IPS-20b (cell line): ENCODE measurements at regions not wholly inside any gene's neighbourhood (a gene's known extent, or its start where the extent isn't known, plus 50 kb on each side); places are given as distances from the start of the nearest gene placed in this dataset.

Experiments used
- H3K27ac ChIP-seq: one replicate; pipeline ENCODE4 v1.5.1; 2013; ENCODE audit warnings: low read length
- H3K27me3 ChIP-seq: 2 replicates; pipeline ENCODE4 v1.6.1; 2013; ENCODE audit warnings: mild to moderate bottlenecking, low read length, inconsistent platforms; ENCODE audit not compliant: insufficient read depth
- H3K36me3 ChIP-seq: 2 replicates; pipeline ENCODE4 v1.6.1; 2013; ENCODE audit warnings: low read depth, mild to moderate bottlenecking, inconsistent platforms, low read length, moderate library complexity; ENCODE audit not compliant: insufficient read depth
- H3K4me1 ChIP-seq: 2 replicates; pipeline ENCODE4 v1.6.1; 2013; ENCODE audit warnings: mild to moderate bottlenecking, control low read depth, inconsistent platforms, low read length, moderate library complexity; ENCODE audit not compliant: insufficient read depth
- H3K4me3 ChIP-seq: 2 replicates; pipeline ENCODE4 v1.5.1; 2013; ENCODE audit warnings: mild to moderate bottlenecking, low read length, inconsistent platforms
- H3K9ac ChIP-seq: 2 replicates; pipeline ENCODE4 v1.6.1; 2013; ENCODE audit warnings: low read depth, mild to moderate bottlenecking, inconsistent platforms, low read length, moderate library complexity
- H3K9me3 ChIP-seq: 2 replicates; pipeline ENCODE4 v1.6.1; 2013; ENCODE audit warnings: mild to moderate bottlenecking, low read depth, low read length, inconsistent platforms; ENCODE audit not compliant: insufficient read depth

DNA sequence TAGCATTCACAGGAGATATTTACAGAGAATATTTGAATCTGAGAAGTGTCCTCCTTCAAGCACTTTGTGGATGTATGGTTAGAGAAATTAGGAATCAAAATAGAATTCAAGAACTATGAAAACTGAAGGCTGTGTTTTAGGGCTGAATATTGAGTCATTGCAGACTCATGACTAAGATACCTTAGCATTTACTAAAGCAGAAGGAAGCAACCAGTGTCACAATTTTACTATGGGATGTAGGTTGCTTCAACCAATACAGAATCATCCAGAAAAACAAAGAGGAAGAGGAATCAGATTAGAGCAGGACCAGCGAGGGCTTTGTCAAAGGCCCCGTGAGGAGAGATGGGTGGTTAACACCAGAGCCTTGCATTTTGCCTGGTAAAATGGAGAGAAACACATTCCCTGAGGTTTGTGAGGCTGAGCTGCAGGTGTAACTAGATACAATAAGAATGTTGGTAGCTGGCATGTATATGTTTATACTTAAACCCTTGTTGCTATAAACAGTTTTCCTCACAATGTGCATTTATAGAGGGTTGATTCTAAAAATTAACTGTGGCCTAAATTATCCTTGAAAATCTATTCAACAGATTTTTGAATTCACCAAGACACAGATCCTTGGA, 518.1 kb downstream of the AGTPBP1 start:
- H3K9me3 ChIP-seq = no peaks in the 10 kb centered on the region
- no peaks in the 10 kb centered on the region for H3K36me3 ChIP-seq
- H3K9ac ChIP-seq = no peak overlapping the region
- no peak overlapping the region for H3K4me3 ChIP-seq
- no peak overlapping the region for H3K27ac ChIP-seq
- H3K27me3 ChIP-seq = no peaks in the 10 kb centered on the region
- H3K4me1 ChIP-seq = no peaks in the 10 kb centered on the region

DNA sequence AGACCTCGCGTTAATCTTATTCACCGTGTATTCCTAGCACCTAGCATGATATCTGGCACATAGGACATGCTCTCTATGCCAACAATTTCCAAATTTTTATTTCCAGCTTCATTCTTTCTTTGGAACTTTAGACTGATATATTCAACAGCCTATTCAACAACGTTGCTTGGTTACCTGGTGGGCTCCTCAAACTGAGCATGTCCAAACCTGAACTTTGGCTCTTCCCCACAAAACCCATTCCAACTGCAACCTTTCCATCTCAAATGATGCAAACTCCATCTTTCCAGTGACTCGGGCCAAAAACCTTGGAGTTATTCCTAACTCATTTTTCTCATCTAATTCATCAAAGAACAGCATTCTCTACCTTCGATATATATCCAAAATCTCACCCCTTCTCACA, 525.2 kb downstream of the AGTPBP1 start:
- no peak overlapping the region for H3K9ac ChIP-seq

DNA sequence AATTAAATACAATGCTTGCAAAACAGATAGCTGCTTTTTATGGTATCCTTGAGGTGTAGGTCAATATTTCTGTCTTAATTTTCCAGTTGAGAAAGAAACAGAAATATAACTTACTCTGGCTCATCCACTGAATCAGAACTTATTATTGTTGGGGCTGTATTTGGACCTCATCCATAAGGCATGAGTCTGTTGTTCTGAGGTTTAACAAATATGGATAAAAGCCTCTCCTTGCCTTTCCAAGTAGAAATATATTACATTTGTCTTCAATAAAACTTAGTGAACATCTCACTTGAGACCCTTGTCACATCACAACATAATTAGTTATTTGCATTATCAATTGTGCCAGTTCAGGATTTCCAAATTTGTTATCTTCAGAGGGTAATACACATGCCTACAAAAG, 525.8 kb downstream of the AGTPBP1 start:
- Histone ChIP-seq H3K27me3 (no peaks in the 10 kb centered on the region), H3K9ac (no peak overlapping the region), H3K9me3 (no peaks in the 10 kb centered on the region), H3K27ac (no peak overlapping the region), H3K4me1 (peaks cover 25% of the 10 kb centered on the region), H3K36me3 (no peaks in the 10 kb centered on the region), H3K4me3 (no peak overlapping the region)

More for the DNA sequence above, 525.2 kb downstream of the AGTPBP1 start:
- Histone ChIP-seq H3K4me1 (peaks cover 25% of the 10 kb centered on the region), H3K27me3 (no peaks in the 10 kb centered on the region), H3K27ac (no peak overlapping the region), H3K4me3 (no peak overlapping the region), H3K9me3 (no peaks in the 10 kb centered on the region), H3K36me3 (no peaks in the 10 kb centered on the region)

DNA sequence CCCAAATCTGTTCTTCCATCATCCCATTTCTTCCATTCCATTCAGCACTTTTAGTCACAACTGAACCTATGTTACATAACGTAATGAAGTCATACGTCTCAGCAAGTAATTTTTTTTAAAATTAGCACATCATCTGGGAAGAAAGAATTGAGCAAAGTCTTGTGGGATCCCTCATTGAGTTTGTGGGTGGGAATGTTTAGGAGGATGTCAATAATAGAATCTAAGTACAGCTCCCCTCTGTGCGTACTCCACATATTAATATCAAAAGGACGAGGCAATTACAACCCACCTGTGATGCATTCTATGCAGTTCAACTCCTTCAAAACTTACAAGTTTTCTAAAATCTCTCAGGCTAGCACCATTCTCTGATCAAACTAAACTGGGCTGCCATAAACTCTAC, 526.3 kb downstream of the AGTPBP1 start:
- H3K4me1 ChIP-seq = peaks cover 25% of the 10 kb centered on the region
- H3K9ac ChIP-seq = no peak overlapping the region

DNA sequence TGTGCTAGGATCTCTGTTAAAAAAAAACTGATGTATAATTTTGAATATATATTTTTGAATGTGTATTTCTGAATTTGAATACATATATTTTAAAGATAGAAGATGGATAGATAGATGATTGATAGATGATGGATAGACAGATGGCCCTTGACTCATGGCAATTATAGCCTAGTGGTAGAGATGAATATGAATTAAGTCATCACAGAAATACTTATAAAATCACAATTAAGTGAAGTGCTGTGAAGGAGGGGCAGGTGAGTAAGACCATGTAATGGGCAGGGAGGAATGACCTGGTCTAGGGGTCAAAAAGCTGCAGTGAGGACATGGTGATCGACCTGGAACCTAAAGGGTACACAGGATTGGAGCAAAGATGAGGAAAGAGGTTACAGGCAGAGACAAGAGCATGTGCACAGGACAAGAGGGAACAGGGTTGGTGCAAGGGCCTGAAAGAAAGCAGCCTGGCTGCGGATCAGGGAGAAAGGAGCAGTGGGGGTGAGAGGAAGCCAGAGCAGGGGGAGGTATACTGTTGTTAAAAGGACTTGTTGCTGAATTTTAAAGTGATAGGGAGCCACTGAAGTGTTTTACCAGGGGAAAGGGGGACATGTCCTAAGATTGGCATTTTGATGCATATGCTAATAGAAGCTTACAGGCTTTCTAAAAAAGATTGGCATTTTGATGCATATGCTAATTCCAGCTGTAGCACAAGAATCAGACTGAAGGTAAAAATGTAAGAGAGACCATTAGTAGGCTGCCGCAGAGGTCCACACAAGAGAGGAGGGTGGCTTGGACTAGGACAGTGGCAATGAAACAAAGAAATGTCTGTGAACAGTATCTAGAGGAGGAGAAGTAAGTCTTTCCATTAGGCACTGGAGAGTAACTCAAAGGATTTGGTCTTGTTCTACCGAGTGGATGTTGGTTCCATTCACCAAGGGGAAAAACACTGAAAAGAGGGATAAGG, 527.8 kb downstream of the AGTPBP1 start:
- no peaks in the 10 kb centered on the region for H3K9me3 ChIP-seq
- H3K36me3 ChIP-seq = no peaks in the 10 kb centered on the region
- no peaks in the 10 kb centered on the region for H3K27me3 ChIP-seq
- H3K4me3 ChIP-seq = peak overlapping the region; percentile 33; the same call in 1 of the 2 replicates
- peaks cover 25% of the 10 kb centered on the region for H3K4me1 ChIP-seq
- H3K27ac ChIP-seq = no peak overlapping the region
- H3K9ac ChIP-seq = peak overlapping the region; percentile 61

More for the DNA sequence above, 526.3 kb downstream of the AGTPBP1 start:
- no peaks in the 10 kb centered on the region for H3K36me3 ChIP-seq
- H3K4me3 ChIP-seq = no peak overlapping the region
- no peak overlapping the region for H3K27ac ChIP-seq
- no peaks in the 10 kb centered on the region for H3K9me3 ChIP-seq
- no peaks in the 10 kb centered on the region for H3K27me3 ChIP-seq

DNA sequence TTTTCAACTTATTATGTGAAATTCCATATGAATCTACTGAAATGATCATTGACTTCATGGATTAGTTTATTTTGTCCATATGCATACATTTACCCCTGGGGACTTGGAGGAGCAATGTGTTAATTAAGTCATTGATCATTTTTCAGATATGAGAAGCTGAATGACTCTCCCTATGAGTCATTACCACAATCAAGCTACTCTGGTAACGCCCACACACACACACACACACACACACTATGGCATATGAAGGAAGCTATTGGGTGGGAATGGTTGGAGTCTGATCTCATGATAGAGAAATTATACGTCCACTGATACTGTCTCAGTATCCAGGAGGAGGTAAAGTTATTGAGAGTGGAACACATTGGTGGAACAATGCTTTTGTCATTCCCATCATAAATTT, 528.9 kb downstream of the AGTPBP1 start:
- H3K27ac ChIP-seq = no peak overlapping the region
- no peaks in the 10 kb centered on the region for H3K36me3 ChIP-seq
- H3K27me3 ChIP-seq = no peaks in the 10 kb centered on the region
- H3K4me3 ChIP-seq = no peak overlapping the region
- no peaks in the 10 kb centered on the region for H3K9me3 ChIP-seq
- H3K9ac ChIP-seq = no peak overlapping the region
- peaks cover 25% of the 10 kb centered on the region for H3K4me1 ChIP-seq

DNA sequence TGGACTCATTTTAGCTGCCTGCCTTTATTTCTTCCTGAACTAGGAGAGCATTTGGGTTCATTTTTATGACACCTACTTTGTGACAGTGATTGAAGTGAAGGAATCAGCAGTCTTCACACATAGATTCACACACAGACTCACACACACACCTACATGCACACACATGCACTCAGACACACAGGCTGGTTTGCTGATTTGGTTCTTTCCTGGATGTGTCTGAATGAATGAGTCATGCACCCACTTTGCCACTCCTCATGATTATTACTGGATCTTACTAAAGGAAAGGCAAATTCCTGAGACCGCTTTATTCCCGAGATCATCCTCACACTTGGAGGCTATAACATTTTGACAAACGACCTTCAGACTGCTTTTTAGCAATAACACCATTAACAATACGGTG, 529.5 kb downstream of the AGTPBP1 start:
- Histone ChIP-seq H3K27me3 (no peaks in the 10 kb centered on the region), H3K4me3 (no peak overlapping the region), H3K27ac (no peak overlapping the region), H3K36me3 (no peaks in the 10 kb centered on the region), H3K4me1 (peaks cover 25% of the 10 kb centered on the region), H3K9me3 (no peaks in the 10 kb centered on the region), H3K9ac (no peak overlapping the region)

DNA sequence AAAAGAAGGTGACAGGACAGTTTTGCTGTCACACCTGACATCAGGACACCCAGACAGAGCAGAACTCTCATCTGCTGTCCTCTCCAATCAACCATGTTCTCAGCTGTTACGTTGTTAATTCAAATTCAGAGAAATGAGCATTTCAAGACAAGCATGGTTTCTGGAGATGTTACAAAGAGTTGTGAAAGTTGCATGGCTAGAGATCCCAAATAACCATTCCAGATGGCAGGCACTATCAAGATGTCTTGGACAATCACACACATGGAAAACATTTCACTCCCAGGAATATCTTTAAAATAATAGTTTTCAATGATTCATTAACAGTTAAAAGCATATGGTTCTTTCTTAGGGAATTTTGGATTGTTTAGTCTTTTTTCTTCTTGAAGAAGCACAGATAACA, 533.1 kb downstream of the AGTPBP1 start:
- no peaks in the 10 kb centered on the region for H3K9me3 ChIP-seq
- no peaks in the 10 kb centered on the region for H3K36me3 ChIP-seq
- no peaks in the 10 kb centered on the region for H3K27me3 ChIP-seq
- H3K4me1 ChIP-seq = peaks cover 17% of the 10 kb centered on the region
- H3K27ac ChIP-seq = no peak overlapping the region
- no peak overlapping the region for H3K9ac ChIP-seq
- no peak overlapping the region for H3K4me3 ChIP-seq

DNA sequence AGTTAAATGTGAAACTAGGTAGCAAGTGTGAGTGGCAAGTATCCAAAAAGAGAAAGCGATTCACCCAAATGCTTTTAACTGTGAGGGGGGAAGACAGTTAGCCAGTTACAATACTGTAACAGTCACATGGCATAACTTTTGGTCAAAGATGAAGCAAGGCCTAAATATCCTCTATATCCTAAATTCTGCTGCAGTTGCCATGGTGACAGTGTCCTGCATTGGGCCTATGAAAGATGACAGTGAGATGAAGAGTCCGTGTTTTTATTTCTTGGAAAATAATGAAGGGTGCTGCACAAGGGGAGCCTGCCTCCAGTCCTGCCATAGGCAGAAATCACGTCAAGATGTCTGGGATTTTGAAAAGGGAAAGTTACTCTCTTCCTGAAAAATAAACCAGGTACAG, 534.6 kb downstream of the NTRK2 start:
- Histone ChIP-seq H3K9me3 (no peaks in the 10 kb centered on the region), H3K27me3 (no peaks in the 10 kb centered on the region), H3K4me1 (no peaks in the 10 kb centered on the region), H3K4me3 (no peak overlapping the region), H3K27ac (no peak overlapping the region), H3K9ac (no peak overlapping the region), H3K36me3 (no peaks in the 10 kb centered on the region)

DNA sequence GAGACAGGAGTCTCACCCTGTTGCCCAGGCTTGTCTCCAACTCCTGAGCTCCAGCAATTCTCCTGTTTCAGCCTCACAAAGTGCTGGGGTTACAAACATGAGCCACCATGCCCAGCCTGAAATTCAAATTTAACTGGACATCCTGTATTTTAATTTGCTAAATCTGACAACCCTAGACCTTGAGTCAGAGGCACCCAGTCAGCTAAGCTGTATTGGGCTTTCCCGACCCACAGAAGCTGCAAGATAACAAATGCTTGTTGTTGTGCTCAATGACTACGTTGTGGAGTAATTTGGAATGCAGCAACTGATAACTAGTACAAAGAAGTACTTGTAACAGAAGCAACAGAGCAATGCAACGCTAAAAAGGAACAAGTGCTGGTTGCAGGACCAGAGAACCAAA, 533.1 kb downstream of the NTRK2 start:
- H3K9me3 ChIP-seq = no peaks in the 10 kb centered on the region
- no peak overlapping the region for H3K27ac ChIP-seq
- H3K27me3 ChIP-seq = no peaks in the 10 kb centered on the region
- H3K4me3 ChIP-seq = no peak overlapping the region
- no peak overlapping the region for H3K9ac ChIP-seq
- no peaks in the 10 kb centered on the region for H3K36me3 ChIP-seq
- peaks cover 3% of the 10 kb centered on the region; the same call in 1 of the 2 replicates for H3K4me1 ChIP-seq

DNA sequence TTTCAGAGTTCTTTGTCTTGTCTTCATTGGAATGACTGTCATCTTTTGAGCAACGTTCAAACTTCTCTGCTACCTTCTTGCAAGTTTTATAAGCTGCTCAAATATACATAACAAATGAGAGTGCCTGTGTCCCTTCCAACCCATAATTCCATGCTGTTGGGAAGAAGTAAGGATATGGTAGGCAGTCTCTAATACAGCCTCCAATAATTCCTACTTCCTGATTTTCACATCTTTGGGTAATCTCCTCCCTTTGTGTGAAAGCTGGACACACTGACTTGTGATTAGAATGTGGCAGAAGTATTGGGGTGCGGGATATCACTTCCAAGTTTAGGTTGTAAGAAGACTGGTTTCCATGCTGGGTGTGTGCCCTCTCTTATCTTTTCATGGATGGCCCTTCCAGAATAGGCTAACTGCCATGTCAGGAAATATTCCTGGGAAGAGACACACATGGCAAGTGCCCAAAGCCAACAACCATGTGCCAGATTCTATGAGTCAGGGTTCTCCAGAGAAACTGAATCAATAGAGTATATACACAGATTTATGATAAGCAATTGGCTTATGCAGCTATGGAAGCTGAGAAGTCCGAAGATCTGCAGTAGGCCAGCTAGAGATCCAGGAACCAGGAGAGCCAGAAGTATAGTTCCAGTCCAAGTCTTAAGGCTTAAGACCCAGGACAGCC, 531.3 kb downstream of the NTRK2 start:
- Histone ChIP-seq H3K27ac (no peak overlapping the region), H3K9ac (no peak overlapping the region)

More for the DNA sequence above, 531.3 kb downstream of the NTRK2 start:
- H3K4me1 ChIP-seq = peaks cover 4% of the 10 kb centered on the region; the same call in 1 of the 2 replicates
- no peaks in the 10 kb centered on the region for H3K36me3 ChIP-seq
- no peak overlapping the region for H3K4me3 ChIP-seq
- no peaks in the 10 kb centered on the region for H3K9me3 ChIP-seq
- no peaks in the 10 kb centered on the region for H3K27me3 ChIP-seq
